ENCODE measurements at regions not wholly inside any gene's neighbourhood (a gene's known extent, or its start where the extent isn't known, plus 50 kb on each side); places are given as distances from the start of the nearest gene placed in this dataset.

- ATAC-seq (replicated peaks in 1 of 2), result no peak
- H3K27me3 Mint-ChIP-seq (ENCODE audit: low read depth), result no peaks in the 10 kb centered on the region
- H3K4me3 Mint-ChIP-seq, result no peak overlapping the region
- H3K4me1 Mint-ChIP-seq (ENCODE audit: low read depth), result no peaks in the 10 kb centered on the region
- no peaks in the 10 kb centered on the region for H3K36me3 Mint-ChIP-seq (ENCODE audit: insufficient read depth in 2 of 2)
- H3K27ac Mint-ChIP-seq, result no peak overlapping the region
- H3K9me3 Mint-ChIP-seq, result no peaks in the 10 kb centered on the region
- no peak for DNase-seq
These were observed 177.4 kb upstream of the HS6ST1 start for GRCh38 chr2:128495996-128496547.

- no peaks in the 10 kb centered on the region for H3K36me3 Mint-ChIP-seq (ENCODE audit: insufficient read depth in 2 of 2)
- H3K9me3 Mint-ChIP-seq, result no peaks in the 10 kb centered on the region
- no peak overlapping the region for H3K27ac Mint-ChIP-seq
- H3K27me3 Mint-ChIP-seq (ENCODE audit: low read depth), result no peaks in the 10 kb centered on the region
- DNase-seq, result no peak
- H3K4me3 Mint-ChIP-seq, result no peak overlapping the region
- no peaks in the 10 kb centered on the region for H3K4me1 Mint-ChIP-seq (ENCODE audit: low read depth)
- no peak for ATAC-seq (replicated peaks in 1 of 2)
These were observed 178.0 kb upstream of the HS6ST1 start for GRCh38 chr2:128496700-128497099.

- Mint-ChIP-seq H3K27ac (no peak overlapping the region), H3K9me3 (no peaks in the 10 kb centered on the region), H3K36me3 (ENCODE audit: insufficient read depth in 2 of 2) (no peaks in the 10 kb centered on the region), H3K4me3 (no peak overlapping the region), H3K4me1 (ENCODE audit: low read depth) (no peaks in the 10 kb centered on the region), H3K27me3 (ENCODE audit: low read depth) (no peaks in the 10 kb centered on the region)
- no peak for DNase-seq
- no peak for ATAC-seq (replicated peaks in 1 of 2)
These were observed 178.8 kb upstream of the HS6ST1 start for GRCh38 chr2:128497461-128497860.

- ATAC-seq (replicated peaks in 1 of 2), result no peak
- Mint-ChIP-seq H3K27ac (no peak overlapping the region), H3K27me3 (ENCODE audit: low read depth) (no peaks in the 10 kb centered on the region), H3K9me3 (no peaks in the 10 kb centered on the region), H3K36me3 (ENCODE audit: insufficient read depth in 2 of 2) (no peaks in the 10 kb centered on the region), H3K4me3 (no peak overlapping the region), H3K4me1 (ENCODE audit: low read depth) (no peaks in the 10 kb centered on the region)
- no peak for DNase-seq
These were observed 179.4 kb upstream of the HS6ST1 start for GRCh38 chr2:128498086-128498485.

- no peak overlapping the region for H3K4me3 Mint-ChIP-seq
- no peaks in the 10 kb centered on the region for H3K36me3 Mint-ChIP-seq (ENCODE audit: insufficient read depth in 2 of 2)
- H3K27me3 Mint-ChIP-seq (ENCODE audit: low read depth), result no peaks in the 10 kb centered on the region
- no peaks in the 10 kb centered on the region for H3K9me3 Mint-ChIP-seq
- H3K4me1 Mint-ChIP-seq (ENCODE audit: low read depth), result no peaks in the 10 kb centered on the region
- H3K27ac Mint-ChIP-seq, result no peak overlapping the region
- no peak for ATAC-seq (replicated peaks in 1 of 2)
- DNase-seq, result no peak
These were observed 179.9 kb upstream of the HS6ST1 start for GRCh38 chr2:128498589-128498988.

- ATAC-seq (replicated peaks in 1 of 2) (no peak), DNase-seq (no peak)
- no peaks in the 10 kb centered on the region for H3K4me1 Mint-ChIP-seq (ENCODE audit: low read depth)
These were observed 180.9 kb upstream of the HS6ST1 start for GRCh38 chr2:128499367-128500137.

GRCh38 chr2:128500138-128500800, 181.6 kb upstream of the HS6ST1 start:
- H3K4me1 Mint-ChIP-seq (ENCODE audit: low read depth), result no peaks in the 10 kb centered on the region
- no peak for DNase-seq
- no peak overlapping the region for H3K27ac Mint-ChIP-seq

More at GRCh38 chr2:128499367-128500137, 180.9 kb upstream of the HS6ST1 start:
- Mint-ChIP-seq H3K27ac (no peak overlapping the region), H3K9me3 (no peaks in the 10 kb centered on the region), H3K4me3 (no peak overlapping the region), H3K36me3 (ENCODE audit: insufficient read depth in 2 of 2) (no peaks in the 10 kb centered on the region), H3K27me3 (ENCODE audit: low read depth) (no peaks in the 10 kb centered on the region)

GRCh38 chr2:128501006-128501690, 182.5 kb upstream of the HS6ST1 start:
- Mint-ChIP-seq H3K27ac (no peak overlapping the region), H3K36me3 (ENCODE audit: insufficient read depth in 2 of 2) (no peaks in the 10 kb centered on the region), H3K4me3 (no peak overlapping the region), H3K9me3 (no peaks in the 10 kb centered on the region), H3K27me3 (ENCODE audit: low read depth) (peaks cover under 1% of the 10 kb centered on the region), H3K4me1 (ENCODE audit: low read depth) (no peaks in the 10 kb centered on the region)
- DNase-seq, result no peak
- no peak for ATAC-seq (replicated peaks in 1 of 2)

More at GRCh38 chr2:128500138-128500800, 181.6 kb upstream of the HS6ST1 start:
- H3K27me3 Mint-ChIP-seq (ENCODE audit: low read depth), result no peaks in the 10 kb centered on the region
- no peaks in the 10 kb centered on the region for H3K9me3 Mint-ChIP-seq
- ATAC-seq (replicated peaks in 1 of 2), result no peak
- H3K36me3 Mint-ChIP-seq (ENCODE audit: insufficient read depth in 2 of 2), result no peaks in the 10 kb centered on the region
- H3K4me3 Mint-ChIP-seq, result no peak overlapping the region

- H3K9me3 Mint-ChIP-seq, result no peaks in the 10 kb centered on the region
- H3K27me3 Mint-ChIP-seq (ENCODE audit: low read depth), result peaks cover 6% of the 10 kb centered on the region
- no peak overlapping the region for H3K27ac Mint-ChIP-seq
- DNase-seq, result no peak
- no peaks in the 10 kb centered on the region for H3K4me1 Mint-ChIP-seq (ENCODE audit: low read depth)
- H3K36me3 Mint-ChIP-seq (ENCODE audit: insufficient read depth in 2 of 2), result no peaks in the 10 kb centered on the region
- ATAC-seq (replicated peaks in 1 of 2), result no peak
- H3K4me3 Mint-ChIP-seq, result no peak overlapping the region
These were observed 183.0 kb upstream of the HS6ST1 start for GRCh38 chr2:128501700-128502099.

- ATAC-seq (replicated peaks in 1 of 2) (no peak), DNase-seq (no peak)
- Mint-ChIP-seq H3K27me3 (ENCODE audit: low read depth) (peaks cover 11% of the 10 kb centered on the region), H3K4me1 (ENCODE audit: low read depth) (no peaks in the 10 kb centered on the region), H3K36me3 (ENCODE audit: insufficient read depth in 2 of 2) (no peaks in the 10 kb centered on the region), H3K4me3 (no peak overlapping the region), H3K27ac (no peak overlapping the region), H3K9me3 (no peaks in the 10 kb centered on the region)
These were observed 183.5 kb upstream of the HS6ST1 start for GRCh38 chr2:128502200-128502599.

- H3K9me3 Mint-ChIP-seq, result no peaks in the 10 kb centered on the region
- H3K4me3 Mint-ChIP-seq, result no peak overlapping the region
- no peak overlapping the region for H3K27ac Mint-ChIP-seq
- DNase-seq (no peak), ATAC-seq (replicated peaks in 1 of 2) (no peak)
- H3K4me1 Mint-ChIP-seq (ENCODE audit: low read depth), result no peaks in the 10 kb centered on the region
- no peaks in the 10 kb centered on the region for H3K36me3 Mint-ChIP-seq (ENCODE audit: insufficient read depth in 2 of 2)
- peaks cover 17% of the 10 kb centered on the region for H3K27me3 Mint-ChIP-seq (ENCODE audit: low read depth)
These were observed 184.1 kb upstream of the HS6ST1 start for GRCh38 chr2:128502638-128503246.

- Mint-ChIP-seq H3K27me3 (ENCODE audit: low read depth) (peaks cover 21% of the 10 kb centered on the region), H3K4me3 (no peak overlapping the region), H3K27ac (no peak overlapping the region), H3K4me1 (ENCODE audit: low read depth) (no peaks in the 10 kb centered on the region), H3K9me3 (peaks cover 0 to 1% of the 10 kb centered on the region in 2 donors), H3K36me3 (ENCODE audit: insufficient read depth in 2 of 2) (no peaks in the 10 kb centered on the region)
- DNase-seq (no peak), ATAC-seq (replicated peaks in 1 of 2) (no peak)
These were observed 185.0 kb upstream of the HS6ST1 start for GRCh38 chr2:128503399-128504245.
